OCI-LY1 (cell line): ENCODE measurements at regions not wholly inside any gene's neighbourhood (a gene's known extent, or its start where the extent isn't known, plus 50 kb on each side); places are given as distances from the start of the nearest gene placed in this dataset.

Source experiments
- CTCF ChIP-seq: fragments of 200-600 bp; sonication (generic), shearing (Covaris generic); IDR thresholded peaks from 2 replicates; pipeline ENCODE4 v1.5.1; 2017; ENCODE audit warnings: mild to moderate bottlenecking, antibody characterized with exemption, low read length, moderate library complexity, mixed read lengths
- EZH2 ChIP-seq: fragments of 200-600 bp; sonication (generic), shearing (Covaris generic); IDR thresholded peaks from 2 replicates; pipeline ENCODE4 v1.8.0; 2017; ENCODE audit warnings: borderline replicate concordance, mixed run types, mild to moderate bottlenecking, antibody characterized with exemption, low read length, moderate library complexity, mixed read lengths

- TF ChIP-seq CTCF = no peak
- TF ChIP-seq EZH2 = no peak
Measured at GRCh38 chr22:49079743-49080500, 747.8 kb downstream of the BRD1 start.
